Mesothelial cell of epicardium (in vitro differentiated cells): ENCODE measurements at regions not wholly inside any gene's neighbourhood (a gene's known extent, or its start where the extent isn't known, plus 50 kb on each side); places are given as distances from the start of the nearest gene placed in this dataset.
A peak's percentile ranks its signal among the peaks of the same experiment; 100 is the strongest.
"Not testable (repeated sequence)": the region's sequence is repeated elsewhere in the genome, so short reads cannot be mapped to it uniquely, and the experiment has no call there.

Experiments used
- DNase-seq, 2 experiments: peaks; one replicate each; pipeline ENCODE4 v3.0.0; 2021; ENCODE audit warnings: low spot score in 2 of 2; ENCODE audit not compliant: unreplicated experiment in 2 of 2
- H3K27ac Mint-ChIP-seq: 2 replicates; pipeline ENCODE4 v1.8.0; 2021; ENCODE audit warnings: mixed read lengths
- H3K27me3 Mint-ChIP-seq: 2 replicates; pipeline ENCODE4 v1.8.0; 2021; ENCODE audit warnings: low read depth, mixed read lengths
- H3K36me3 Mint-ChIP-seq: 2 replicates; pipeline ENCODE4 v1.8.0; 2021; ENCODE audit warnings: mixed read lengths
- H3K4me1 Mint-ChIP-seq: 2 replicates; pipeline ENCODE4 v1.8.0; 2021; ENCODE audit warnings: mixed read lengths
- H3K4me3 Mint-ChIP-seq: 2 replicates; pipeline ENCODE4 v1.8.0; 2021; ENCODE audit warnings: mild to moderate bottlenecking, moderate library complexity, mixed read lengths
- H3K9me3 Mint-ChIP-seq: 2 replicates; pipeline ENCODE4 v1.8.0; 2021; ENCODE audit warnings: mixed read lengths
- TF ChIP-seq, protein P1 (sequence below): fragments of 200-600 bp; sonication (generic); IDR thresholded peaks from one replicate; pipeline ENCODE4 v1.5.0; 2021; ENCODE audit warnings: antibody characterized with exemption; ENCODE audit not compliant: unreplicated experiment

DNA sequence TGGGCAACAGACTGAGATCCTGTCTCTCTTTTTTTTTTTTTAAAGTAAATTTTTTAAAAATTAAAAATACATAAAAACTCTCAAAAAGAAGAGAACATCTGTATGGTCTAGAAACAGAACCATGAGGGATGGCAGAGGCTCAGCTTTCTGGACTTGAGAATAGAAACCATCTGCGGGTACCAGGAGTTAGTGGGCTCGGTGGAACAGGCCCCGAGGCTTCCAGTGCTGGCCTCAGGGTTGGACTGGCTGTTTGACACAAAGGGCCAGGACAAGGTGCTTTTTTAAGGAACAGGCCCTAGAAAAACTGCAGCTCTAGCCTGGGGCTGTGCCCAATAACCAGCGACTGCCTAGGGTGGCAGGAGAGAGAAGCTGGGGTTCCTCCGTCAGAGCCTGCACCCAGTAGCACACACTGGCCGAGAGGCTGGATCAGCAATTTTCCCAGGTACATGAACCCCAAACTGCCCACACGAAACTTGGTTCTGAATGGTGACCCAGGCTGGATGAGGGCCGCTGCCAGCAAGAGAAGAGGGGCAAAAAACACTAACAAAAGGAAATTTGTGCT is 131.0 kb upstream of the OLIG3 start:
- H3K27me3 Mint-ChIP-seq: peaks cover 27% of the 10 kb centered on the region
- peaks cover 7% of the 10 kb centered on the region for H3K4me1 Mint-ChIP-seq
- no peak for DNase-seq
- H3K4me3 Mint-ChIP-seq: no peak overlapping the region
- H3K36me3 Mint-ChIP-seq: peaks cover 2% of the 10 kb centered on the region
- TF ChIP-seq, protein P1, sequence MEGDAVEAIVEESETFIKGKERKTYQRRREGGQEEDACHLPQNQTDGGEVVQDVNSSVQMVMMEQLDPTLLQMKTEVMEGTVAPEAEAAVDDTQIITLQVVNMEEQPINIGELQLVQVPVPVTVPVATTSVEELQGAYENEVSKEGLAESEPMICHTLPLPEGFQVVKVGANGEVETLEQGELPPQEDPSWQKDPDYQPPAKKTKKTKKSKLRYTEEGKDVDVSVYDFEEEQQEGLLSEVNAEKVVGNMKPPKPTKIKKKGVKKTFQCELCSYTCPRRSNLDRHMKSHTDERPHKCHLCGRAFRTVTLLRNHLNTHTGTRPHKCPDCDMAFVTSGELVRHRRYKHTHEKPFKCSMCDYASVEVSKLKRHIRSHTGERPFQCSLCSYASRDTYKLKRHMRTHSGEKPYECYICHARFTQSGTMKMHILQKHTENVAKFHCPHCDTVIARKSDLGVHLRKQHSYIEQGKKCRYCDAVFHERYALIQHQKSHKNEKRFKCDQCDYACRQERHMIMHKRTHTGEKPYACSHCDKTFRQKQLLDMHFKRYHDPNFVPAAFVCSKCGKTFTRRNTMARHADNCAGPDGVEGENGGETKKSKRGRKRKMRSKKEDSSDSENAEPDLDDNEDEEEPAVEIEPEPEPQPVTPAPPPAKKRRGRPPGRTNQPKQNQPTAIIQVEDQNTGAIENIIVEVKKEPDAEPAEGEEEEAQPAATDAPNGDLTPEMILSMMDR: no peak
- H3K9me3 Mint-ChIP-seq: peaks cover 4% of the 10 kb centered on the region
- H3K27ac Mint-ChIP-seq: no peak overlapping the region

DNA sequence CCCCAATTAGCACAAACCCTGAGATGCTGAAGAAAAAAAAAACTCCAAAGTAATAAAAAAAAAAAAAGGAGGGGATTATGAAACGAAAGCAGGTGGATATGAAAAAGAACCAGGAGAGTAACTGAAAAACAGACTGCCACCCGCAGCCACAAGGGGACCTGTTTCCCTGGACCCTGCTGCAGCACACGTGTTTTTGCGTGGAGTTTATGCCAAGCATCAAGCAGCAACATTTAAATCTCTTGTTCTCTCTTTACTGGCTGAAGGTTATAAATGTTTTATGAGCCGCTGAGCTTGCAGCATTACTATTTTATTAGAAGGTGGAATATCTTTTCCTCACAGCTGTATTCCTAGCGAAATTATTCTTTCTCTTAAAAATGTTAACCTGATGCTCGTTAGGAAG is 131.6 kb upstream of the OLIG3 start:
- Mint-ChIP-seq H3K27me3 (peaks cover 25% of the 10 kb centered on the region), H3K4me1 (peaks cover 9% of the 10 kb centered on the region), H3K27ac (no peak overlapping the region), H3K36me3 (no peaks in the 10 kb centered on the region), H3K4me3 (no peak overlapping the region), H3K9me3 (peaks cover 4% of the 10 kb centered on the region)
- TF ChIP-seq, protein P1: no peak
- no peak for DNase-seq

DNA sequence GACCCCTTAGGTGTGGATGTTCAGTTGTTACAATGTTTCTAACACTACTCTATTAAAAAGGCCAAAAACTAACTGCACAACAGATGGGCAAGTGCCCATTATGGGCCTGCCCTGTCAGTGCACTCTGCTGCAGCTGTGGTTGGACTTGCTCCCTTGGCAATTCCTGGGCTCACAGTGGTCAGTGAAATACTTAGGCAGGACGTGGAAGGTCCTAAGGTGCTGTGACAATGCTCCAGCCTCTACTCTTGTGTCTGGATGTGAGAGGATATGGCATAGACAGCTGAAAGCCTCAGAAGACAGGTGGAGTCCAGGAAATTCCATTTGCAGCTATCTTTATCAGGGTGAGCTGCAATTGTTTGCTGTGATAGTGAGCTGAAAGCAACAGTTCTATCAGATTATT is 136.5 kb upstream of the OLIG3 start:
- Mint-ChIP-seq H3K9me3 (peaks cover 3% of the 10 kb centered on the region), H3K27ac (no peak overlapping the region), H3K36me3 (no peaks in the 10 kb centered on the region), H3K27me3 (peaks cover 6% of the 10 kb centered on the region), H3K4me3 (no peak overlapping the region), H3K4me1 (peaks cover 17% of the 10 kb centered on the region)
- TF ChIP-seq, protein P1: no peak
- DNase-seq: no peak

DNA sequence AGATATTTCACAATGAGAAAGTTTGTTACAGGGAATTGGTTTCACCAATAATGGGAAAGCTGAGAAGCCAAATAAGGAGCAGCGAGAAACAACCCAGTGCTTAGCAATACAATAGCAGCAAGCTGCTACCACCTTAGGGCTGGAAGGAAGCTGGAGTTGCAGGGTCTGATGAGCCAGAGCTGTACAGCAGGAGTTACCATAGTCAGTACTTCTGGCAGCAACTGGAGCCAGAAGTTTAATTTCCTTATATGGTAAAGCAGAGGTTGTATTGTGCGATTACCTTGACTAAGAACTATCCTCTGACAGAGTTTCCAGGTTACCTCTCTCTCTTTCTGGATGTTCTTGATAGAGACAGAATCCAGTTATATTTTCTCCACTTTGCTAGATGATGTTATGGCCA is 137.1 kb upstream of the OLIG3 start:
- peaks cover 3% of the 10 kb centered on the region for H3K9me3 Mint-ChIP-seq
- DNase-seq: no peak
- H3K27me3 Mint-ChIP-seq: peaks cover 5% of the 10 kb centered on the region
- TF ChIP-seq, protein P1: no peak
- peaks cover 15% of the 10 kb centered on the region for H3K4me1 Mint-ChIP-seq
- H3K4me3 Mint-ChIP-seq: no peak overlapping the region
- peak overlapping the region; percentile 62 for H3K27ac Mint-ChIP-seq
- H3K36me3 Mint-ChIP-seq: no peaks in the 10 kb centered on the region

DNA sequence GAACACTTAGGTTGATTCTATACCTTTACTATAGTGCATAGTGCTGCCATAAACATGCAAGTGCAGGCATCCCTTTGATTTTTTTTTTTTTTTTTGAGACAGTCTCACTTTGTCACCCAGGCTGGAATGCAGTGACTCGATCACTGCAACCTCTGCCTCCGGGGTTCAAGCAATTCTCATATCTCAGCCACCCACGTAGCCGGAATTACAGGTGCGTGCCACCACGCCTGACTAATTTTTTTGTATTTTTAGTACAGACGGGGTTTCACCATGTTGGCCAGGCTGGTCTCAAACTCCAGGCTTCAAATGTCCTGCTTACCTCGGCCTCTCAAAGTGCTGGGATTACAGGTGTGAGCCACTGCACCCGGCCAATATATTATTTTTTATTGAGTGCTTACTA is 140.0 kb upstream of the OLIG3 start:
- H3K4me1 Mint-ChIP-seq: peaks cover 22% of the 10 kb centered on the region
- H3K4me3 Mint-ChIP-seq, H3K9me3 Mint-ChIP-seq, H3K27me3 Mint-ChIP-seq, DNase-seq, H3K36me3 Mint-ChIP-seq, H3K27ac Mint-ChIP-seq: not testable (repeated sequence)

DNA sequence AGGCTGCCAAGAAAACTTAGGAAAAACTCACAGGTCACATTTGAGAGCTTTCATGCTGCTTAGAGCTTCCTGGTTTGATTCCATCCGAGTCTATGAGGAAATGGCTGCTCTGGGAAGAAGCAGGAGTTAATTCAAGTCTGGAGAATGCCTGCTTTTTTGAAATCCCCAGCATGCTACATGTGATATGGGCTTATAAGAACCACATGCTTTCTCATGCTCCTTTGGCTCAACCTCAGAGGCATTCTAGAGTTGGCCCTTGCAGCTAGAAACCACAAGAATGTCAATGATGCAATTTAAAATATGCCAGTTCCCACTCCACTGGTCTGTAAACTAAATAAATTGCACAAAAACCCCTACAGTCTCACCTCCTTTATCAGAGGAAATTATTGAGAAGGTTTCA is 142.9 kb upstream of the OLIG3 start:
- TF ChIP-seq, protein P1: no peak
- Mint-ChIP-seq H3K27me3 (no peaks in the 10 kb centered on the region), H3K36me3 (no peaks in the 10 kb centered on the region), H3K9me3 (peaks cover 3% of the 10 kb centered on the region), H3K27ac (peak overlapping the region; percentile 37), H3K4me1 (peaks cover 15% of the 10 kb centered on the region), H3K4me3 (no peak overlapping the region)
- no peak for DNase-seq
